ENCODE measurements at regions not wholly inside any gene's neighbourhood (a gene's known extent, or its start where the extent isn't known, plus 50 kb on each side); places are given as distances from the start of the nearest gene placed in this dataset.
"Not testable (repeated sequence)": the region's sequence is repeated elsewhere in the genome, so short reads cannot be mapped to it uniquely, and the experiment has no call there.

DNA sequence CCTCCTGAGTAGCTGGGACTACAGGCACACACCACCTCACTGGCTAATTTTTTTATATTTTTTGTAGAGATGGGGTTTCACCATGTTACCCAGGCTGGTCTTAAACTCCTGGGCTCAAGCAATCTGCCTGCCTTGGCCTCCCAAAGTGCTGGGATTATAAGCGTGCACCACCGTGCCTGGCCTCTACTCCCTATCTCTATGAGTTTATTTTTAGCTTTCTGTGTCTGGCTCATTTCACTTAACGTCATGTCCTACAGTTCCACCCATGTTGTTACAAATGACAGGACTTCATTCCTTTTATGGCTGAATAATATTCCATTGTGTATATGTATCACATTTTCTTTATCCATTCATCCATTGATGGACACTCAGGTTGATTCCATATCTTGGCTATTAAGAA lies 164.2 kb upstream of the ZNF648 start:
- DNase-seq: not testable (repeated sequence)

DNA sequence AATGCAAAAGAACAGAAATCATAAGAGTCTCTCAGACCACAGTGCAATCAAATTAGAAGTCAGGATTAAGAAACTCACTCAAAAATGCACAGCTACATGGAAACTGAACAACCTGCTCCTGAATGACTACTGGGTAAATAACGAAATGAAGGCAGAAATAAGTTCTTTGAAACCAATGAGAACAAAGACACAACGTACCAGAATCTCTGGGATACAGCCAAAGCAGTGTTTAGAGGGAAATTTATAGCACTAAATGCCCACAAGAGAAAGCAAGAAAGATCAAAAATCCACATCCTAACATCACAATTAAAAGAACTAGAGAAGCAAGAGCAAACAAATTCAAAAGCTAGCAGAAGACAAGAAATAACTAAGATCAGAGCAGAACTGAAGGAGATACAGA lies 160.5 kb upstream of the ZNF648 start:
- not testable (repeated sequence) for DNase-seq

DNA sequence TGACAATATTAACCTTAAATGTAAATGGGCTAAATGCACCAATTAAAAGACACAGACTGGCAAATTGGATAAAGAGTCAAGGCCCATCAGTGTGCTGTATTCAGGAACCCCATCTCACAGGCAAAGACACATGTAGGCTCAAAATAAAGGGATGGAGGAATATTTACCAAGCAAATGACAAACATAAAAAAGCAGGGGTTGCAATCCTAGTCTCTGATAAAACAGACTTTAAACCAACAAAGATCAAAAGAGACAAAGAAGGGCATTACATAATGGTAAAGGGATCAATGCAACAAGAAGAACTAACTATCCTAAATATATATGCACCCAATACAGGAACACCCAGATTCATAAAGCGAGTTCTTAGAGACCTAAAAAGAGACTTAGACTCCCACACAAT lies 159.9 kb upstream of the ZNF648 start:
- not testable (repeated sequence) for DNase-seq

DNA sequence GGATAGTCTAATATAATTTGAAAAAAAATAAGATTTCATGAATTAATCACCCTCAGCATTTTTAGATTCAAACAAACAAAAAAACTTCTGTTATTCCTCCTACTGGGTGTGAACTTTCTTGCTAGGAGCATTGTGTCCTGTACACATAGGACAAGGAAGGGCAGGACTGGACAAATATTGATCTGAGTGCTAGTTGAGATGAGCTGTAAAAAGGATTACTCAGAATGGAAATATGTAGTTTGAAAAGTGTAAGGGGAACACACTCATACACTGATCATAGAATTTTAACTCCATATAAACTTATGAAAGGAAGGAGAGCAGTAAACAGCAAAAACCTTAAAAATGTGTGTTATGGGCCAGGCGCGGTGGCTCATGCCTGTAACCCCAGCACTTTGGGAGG lies 156.5 kb upstream of the ZNF648 start:
- DNase-seq: no peak

DNA sequence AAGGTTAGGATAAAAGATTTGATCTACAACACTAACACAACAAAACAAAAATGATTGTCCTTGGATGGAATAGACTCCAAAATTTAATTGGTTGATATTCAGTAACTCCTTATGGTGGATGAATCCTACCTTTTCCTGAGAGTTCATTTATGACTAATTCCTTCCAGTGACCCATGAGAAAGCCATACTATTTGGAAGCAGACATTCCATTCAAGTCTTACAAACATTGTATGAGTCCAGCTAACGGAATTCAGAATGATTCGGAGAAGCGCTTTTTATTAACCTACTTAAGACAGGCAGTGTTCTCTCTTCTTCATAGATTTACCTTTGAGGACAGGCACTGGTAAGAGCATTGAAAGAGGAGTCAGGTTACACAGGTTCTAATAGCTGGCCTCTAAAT lies 155.6 kb upstream of the ZNF648 start:
- no peak for DNase-seq

DNA sequence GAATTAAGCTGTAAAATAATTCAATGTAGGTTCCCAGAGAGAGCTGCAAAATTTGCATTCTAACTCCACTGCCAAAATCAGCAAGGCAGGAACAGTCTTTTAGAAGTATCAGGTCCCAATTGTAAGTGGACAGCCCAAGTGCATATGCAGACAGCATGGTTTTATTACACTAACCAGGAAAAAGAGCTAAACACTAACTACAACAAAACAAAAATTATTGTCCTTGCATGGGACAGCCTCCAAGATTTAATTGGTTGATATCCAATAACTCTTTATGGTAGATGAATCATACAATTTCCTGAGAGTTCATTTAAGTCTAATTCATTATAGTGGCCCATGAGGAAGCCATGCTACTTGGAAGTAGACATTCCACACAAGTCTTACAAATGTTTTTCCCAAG lies 154.3 kb upstream of the ZNF648 start:
- no peak for DNase-seq

DNA sequence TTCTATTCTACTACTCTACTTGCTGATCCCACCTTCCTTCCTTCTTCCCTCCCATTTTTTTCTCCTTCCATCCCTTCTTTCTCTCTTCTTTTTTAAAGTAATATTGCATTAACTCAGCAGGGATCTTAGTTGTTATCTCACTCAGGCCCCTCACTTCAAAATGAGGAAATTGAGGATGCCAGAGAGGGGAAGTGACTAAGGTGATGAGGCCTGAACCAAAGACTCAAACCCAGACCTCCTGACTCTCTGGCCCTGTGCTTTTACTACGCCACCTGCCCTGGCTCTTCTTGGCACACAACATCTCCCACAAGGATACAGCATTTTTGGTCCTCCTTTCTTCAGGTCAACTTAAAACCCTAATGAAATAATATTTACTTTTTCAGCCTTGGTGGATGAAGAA lies 151.7 kb upstream of the ZNF648 start:
- no peak for DNase-seq

DNA sequence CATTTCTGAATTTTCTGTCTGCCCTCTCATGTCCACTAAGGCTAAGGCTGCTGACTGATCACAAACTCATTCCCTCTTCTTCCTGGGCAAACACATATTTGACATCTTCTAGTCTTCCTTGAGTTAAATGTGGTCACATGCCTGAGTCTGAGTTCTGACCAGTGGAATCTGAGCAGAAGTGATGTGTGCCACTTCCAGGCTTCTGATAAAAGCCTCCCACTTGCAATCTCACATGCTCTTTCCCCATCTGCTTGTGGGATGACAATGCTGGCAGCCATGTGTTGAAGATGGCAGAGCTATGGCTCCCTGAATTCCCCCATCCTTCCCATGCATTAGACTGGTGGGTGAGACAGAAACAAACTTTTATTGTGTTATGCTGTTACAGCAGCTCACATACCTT lies 149.9 kb upstream of the ZNF648 start:
- DNase-seq: no peak

DNA sequence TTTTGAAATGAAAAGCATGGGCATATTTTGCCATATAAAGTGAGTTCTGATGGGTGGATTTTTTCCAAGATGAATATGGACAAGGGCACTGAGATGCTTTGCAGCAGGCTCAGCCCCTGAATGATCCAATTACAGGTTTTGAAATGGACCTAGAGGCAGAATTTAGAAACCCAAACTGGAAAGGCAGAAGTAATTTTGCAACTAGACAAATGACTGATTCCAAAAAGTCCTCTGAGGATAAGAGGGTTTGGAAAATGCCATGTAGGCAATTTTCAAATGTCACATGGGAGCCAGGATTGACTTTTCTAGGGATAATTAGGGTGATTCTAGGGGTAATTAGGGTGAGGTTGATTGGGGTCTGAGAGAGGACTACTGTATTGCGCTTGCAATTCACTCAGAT lies 148.9 kb upstream of the ZNF648 start:
- no peak for DNase-seq

DNA sequence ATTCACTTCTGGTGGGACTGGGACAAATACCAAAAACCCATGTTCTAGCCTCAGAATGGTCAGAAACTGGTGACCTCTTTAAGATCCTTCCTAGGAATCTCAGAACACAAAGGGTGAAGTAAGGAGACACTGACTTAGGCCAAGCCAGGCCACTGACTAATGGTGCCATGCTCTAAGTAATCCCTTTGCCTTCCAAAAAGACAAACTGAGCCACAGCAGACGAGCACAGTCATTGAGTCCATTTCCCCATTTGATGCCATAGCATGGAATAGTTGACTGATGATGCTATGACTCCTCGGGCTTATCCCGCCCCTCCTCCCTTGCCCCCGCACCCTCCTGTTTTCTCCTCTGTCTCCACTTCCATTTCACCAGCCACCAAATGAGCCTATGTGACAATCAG lies 145.8 kb upstream of the ZNF648 start:
- DNase-seq: no peak

DNA sequence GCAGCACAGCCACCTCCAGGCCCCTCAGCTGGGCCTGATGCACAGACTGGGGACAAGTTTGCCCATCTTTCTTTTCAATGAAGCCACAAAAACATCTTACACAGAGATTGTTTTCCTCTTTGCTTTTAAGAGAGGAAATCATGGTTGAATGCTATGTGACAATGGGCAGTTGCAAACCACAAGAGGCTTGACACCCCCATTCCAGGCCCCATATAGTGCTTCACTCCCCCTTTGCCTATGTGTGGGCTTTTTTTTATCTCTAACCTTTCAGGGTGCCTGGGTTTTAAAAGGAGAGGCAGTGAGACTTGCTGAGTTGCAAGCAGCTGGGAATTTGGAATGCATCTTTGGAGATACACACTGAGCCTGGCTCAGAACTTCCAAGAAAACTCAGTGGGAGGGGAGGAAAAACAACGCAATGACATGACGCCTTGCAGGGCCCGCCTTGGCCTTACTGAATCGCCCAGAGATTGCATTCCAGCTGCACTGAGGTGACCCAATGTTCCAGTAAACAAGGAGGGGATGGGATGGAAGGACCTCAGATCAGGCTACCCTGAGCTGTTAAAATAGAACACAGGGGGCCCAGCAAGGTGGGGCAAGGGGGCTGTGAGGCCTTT lies 145.2 kb upstream of the ZNF648 start:
- DNase-seq: no peak

DNA sequence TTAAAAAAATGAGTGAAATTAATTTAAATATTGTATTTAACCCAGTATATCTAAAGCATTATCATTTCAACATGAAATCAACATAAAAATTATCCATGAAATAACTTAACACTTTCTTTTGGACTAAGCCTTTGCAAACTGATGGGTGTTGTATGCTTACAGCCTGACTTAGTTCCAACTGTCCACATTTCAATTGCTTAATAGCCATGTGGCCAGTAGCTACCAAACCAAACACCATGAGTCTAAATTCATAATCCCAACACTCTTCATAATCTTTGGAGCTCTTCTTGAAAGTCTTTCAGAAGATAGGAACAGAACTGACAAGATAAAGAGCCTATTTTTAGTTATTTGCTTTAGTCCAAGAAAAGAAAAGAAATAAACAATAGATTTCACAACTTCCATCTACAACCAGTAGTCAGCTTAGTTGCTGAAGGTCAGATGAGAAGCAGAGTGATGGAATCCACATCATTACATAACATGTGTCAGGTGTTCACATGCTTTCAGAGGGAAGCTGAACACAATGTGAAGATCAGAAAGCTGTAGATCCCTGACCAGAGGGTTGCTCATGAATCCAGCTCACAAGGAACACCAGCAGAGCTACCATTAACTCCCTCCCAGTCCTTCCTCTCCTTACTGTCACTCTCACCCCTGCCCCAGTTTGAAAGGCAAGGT lies 144.0 kb upstream of the ZNF648 start:
- DNase-seq: no peak

DNA sequence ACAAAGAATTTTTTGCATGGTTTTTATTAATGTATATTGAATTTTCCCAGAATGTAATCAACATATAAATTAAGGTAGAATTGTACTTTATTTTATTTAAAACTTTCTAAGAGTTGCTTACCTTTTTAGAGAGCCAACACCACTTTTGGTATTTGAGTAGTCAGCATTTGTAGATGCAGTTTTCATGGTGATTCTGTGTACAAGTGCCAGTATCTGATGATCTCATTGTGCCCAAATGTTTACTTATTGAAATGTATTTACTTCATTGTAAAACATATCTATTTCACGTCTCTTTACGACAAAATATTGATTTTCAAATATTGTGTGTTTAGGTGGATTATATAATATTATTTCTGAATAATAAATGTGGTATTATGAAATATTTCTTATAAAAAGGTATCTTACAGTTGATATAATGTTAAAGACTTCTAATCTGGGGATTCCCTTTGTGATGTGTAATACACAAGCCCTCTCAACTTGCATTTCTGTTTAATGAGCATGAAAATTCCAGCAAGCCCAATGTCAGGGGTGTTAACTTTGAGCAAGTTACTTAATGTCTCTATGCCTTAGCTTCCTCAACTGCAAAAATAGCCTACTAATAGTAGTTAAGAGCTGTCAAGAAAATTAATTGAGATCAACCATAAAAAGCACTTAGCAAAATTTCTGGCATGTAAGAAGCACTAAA lies 141.8 kb upstream of the ZNF648 start:
- DNase-seq: no peak

DNA sequence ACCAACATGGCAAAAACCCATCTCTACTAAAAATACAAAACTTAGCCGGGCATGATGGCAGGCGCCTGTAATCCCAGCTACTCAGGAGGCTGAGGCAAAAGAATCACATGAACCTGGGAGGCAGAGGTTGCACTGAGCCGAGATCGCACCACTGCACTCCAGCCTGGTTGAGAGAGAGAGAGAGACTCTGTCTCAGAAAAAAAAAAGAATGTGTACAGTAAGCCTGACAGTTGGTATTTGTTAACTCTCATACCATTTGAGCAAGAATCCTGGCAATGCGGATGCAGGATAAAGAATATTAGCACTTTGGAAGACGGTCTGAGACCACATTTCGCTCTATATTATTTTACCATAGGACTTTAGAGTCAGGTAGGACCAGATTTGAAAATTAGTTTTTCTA lies 140.0 kb upstream of the ZNF648 start:
- not testable (repeated sequence) for DNase-seq

DNA sequence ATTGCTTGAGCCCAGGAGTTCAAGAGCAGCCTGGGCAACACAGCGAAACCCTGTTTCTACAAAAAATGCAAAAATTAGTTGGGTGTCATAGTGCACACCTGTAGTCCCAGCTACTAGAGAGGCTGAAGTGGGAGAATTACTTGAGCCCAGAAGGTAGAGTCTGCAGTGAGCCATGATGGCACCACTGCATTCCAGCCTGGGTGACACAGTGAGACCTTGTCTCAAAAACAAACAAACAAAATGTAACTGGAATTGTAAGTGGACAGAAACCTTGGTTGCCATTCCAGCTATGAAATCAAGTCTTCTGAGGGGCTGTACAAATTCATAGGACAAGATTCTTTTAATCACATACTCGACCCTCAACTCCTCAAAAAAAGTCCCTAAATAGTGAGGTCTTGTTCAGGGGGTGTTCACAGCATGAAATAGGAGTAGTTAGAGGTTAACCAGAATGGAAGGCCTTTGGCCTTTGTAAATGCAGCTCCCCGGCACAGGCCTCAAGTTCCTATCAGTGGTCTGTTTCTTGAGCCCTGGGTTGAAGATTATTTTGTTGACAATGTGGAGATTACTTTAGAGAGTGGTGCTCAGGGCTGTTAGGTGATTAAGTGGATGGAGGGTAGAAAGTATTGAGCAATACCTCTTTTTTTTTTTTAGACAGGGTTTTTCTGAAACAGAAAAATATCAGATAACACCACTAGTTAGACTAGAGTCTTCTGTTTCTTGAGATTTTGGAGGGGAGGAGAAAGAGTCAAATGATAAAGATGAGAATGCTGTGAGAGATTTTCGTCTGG lies 138.7 kb upstream of the ZNF648 start:
- DNase-seq: no peak

DNA sequence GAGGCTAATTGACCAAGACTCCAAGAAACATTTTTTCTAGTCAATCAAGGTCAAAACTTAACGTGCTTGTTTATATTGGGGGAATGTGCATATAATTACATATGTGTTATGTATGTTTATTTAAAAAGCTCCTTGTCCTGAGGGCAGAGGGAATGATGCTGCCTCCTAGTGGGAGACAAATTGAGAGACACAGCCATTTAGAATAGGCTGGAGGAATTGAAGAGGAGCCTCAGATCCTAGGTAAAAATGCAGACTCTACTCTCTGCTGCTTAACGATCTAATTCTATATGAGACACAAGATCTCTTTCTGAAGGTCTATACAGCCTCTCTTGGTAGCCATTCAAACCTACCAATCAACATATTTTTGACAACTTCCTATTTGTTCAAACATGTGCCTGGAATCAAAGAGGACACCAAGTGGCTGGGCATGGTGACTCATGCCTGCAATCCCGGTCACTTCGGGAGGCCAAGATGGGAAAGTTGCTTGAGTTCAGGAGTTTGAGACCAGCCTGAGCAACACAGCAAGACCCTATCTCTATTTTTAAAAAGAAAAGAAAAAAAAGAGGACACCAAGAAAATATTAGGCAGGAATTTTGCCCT lies 136.6 kb upstream of the ZNF648 start:
- DNase-seq: no peak

DNA sequence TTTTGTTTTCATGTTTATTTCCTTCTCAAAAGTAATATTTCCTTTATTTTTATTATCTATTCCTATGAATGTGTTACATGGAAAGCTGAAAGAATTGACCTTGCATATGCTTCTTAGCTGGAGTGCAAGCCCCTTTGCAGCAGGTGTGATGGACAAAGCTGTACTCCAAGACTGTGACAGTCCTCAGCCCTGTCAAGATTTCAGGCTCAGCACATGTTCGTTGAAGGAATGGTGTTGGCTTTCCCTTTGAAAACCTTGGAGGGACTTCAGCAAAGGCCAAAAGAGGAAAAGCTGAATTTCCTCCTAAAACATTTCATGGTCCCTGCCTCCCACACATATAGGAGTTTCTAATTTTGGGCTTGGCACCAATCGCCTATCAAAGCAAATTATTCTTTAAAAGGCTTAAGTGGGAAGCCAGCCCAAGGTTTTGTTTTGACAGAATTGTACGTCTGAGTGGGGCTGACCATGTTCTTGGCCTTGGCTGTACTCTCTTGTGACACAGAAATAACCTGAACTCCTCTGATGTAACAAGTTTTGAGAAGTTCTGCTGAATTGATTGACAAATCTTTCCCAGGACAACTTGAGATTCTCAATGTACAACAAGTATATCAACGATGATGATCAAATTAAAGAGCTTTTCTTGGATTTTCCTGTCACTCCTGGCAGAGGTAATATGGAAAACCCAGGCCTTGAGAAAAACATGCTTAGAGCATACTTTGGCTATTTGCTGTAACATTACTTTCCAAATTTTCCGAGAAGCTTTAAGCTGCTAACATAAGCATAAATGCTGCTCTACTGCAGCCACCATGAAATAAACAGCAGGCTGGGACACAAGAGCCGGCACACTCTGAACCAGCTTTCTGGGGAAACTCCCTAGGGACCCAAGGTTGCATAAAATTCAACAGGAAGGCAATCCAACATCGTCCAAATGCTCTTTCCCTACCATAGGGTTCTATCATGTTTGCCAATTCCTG lies 135.7 kb upstream of the ZNF648 start:
- no peak for DNase-seq

DNA sequence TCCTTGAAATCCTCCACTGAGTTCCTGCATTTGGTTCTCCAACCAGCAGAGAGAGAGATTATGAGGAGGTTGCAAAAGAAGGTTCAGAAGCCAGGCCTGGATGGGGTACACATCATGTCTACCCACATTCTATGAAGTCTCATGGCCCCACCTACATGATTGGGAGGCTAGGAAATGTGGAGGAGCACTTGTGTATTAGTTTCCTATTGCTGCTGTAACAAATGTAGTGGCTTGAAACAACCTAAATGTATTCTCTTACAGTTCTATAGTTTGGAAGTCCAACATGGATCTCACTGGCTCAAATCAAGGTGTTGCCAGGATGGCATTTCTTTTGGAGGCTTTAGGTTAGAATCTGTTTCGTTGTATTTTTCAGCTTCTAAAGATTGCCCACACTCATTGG lies 134.2 kb upstream of the ZNF648 start:
- no peak for DNase-seq

DNA sequence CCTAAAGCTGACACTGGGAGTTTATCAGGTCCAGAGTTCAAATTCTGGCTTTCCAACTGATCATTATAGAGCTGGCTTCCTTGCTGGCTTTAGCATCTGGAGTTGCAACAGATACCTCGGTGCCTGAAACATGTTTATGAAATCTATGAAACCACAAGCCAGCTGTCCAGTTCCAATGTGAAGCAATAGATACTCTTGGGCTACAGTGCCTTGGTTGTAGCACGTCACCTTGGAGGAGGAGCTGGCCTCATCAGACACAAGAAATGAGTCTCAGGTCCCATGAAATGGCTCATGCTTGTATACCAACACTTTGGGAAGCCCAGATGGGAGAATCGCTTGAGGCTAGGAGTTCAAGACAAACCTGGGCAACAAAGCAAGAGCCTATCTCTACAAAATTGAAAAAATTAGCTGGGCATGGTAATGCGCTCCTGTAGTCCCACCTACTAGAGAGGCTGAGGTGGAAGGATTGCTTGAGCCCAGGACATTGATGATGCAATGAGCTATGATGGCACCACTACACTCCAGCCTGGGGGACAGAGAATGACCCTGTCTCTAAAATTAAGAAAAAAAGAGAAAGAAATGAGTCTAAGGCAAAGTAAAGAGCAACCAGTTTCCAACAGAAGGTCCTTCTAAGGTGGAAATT lies 132.5 kb upstream of the ZNF648 start:
- DNase-seq: no peak

DNA sequence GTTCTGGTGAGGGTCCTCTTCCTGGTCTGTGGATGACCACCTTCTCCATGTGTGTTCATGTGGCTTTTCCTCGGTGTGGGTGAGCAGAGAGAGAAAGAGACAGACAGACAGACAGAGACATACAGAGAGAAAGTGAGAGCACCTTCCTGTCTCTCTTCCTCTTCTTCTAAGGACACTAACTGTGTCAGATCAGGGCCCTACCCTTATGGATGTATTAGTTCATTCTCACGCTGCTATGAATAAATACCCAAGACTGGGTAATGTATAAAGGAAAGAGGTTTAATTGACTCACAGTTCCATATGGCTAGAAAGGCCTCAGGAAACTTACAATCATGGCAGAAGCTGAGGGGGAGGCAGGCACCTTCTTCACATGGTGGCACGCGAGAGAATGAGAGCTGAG lies 131.5 kb upstream of the ZNF648 start:
- DNase-seq: no peak

DNA sequence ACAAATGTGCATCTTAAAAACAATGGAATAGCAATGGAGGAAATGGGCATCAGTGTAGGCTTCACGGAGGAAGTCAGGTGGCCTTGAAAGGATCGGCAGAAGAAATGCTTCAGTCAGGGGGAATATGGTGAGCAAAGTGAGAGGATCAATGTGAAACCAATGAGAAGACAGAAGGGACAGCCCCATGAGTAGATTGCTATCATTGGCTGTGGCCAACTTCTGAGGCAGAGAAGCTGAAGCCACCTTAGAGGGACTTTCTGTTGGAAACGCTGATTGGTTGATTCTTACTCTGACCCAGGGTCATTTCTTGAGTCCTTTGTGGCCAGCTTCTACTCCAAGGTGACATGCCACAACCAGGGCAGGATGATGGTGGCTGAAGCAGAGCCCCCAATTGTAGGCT lies 130.7 kb upstream of the ZNF648 start:
- DNase-seq: no peak

All from NCI-H1417 treated with DMSO at 0.1 percent for 48 hours (cell line).